ENCODE measurements at regions not wholly inside any gene's neighbourhood (a gene's known extent, or its start where the extent isn't known, plus 50 kb on each side); places are given as distances from the start of the nearest gene placed in this dataset.

- TF ChIP-seq GATA2 (IDR thresholded peaks at IDR 0.05; ENCODE audit: low read depth, low read length) (no peak), GATA3 (IDR thresholded peaks at IDR 0.05; ENCODE audit: low read depth, low read length) (no peak)
Measured at GRCh38 chr11:88405853-88406252, 68.3 kb upstream of the CTSC start.
